ENCODE measurements at regions not wholly inside any gene's neighbourhood (a gene's known extent, or its start where the extent isn't known, plus 50 kb on each side); places are given as distances from the start of the nearest gene placed in this dataset.
"Not testable (repeated sequence)": the region's sequence is repeated elsewhere in the genome, so short reads cannot be mapped to it uniquely, and the experiment has no call there.

- no peak for DNase-seq
These were observed 246.4 kb downstream of the ZNF674 start for GRCh38 chrX:46298821-46299220.

DNA sequence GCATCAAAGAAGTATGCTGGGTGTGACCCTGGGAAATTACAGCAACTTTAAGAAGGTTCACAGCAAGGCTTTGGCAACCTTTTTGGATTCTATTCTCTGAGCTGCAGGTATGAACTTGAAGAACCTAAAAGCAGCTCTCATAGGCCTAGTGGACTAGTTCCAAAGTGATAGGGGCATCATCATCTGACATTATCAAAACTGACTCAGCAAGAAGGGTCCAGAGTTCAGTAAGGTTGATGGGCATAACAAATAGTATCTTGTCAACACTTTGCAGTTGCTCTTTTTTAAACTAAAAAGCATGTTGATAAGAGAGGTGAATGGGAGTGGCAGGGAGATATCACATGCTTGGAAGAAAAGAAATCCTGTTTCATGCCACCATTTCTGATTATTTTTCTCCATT, 249.3 kb downstream of the ZNF674 start:
- no peak for DNase-seq

DNA sequence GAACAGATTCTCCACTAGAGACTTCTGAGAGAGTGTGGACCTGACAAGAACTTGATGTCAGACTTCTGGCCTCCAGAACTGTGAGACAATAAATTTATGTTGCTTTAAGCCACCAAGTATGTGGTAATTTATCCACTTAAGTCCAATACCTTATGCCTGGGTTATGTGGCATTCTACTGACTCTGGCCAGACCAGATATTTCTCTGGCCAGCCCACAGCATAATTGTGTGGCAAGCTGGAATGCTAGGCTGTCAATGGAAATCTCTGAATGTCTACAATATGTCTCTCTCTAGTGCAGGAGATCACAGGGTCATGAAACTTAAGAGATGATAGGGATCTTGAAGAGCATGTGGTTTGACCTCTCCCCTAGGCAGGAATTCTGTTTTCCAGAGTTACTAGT, 251.0 kb downstream of the ZNF674 start:
- no peak for DNase-seq

- DNase-seq: no peak
These were observed 265.3 kb downstream of the ZNF674 start for GRCh38 chrX:46279925-46280313.

GRCh38 chrX:46279214-46279924, 265.9 kb downstream of the ZNF674 start:
- DNase-seq: peak; percentile 16

GRCh38 chrX:46278572-46278971, 266.6 kb downstream of the ZNF674 start:
- DNase-seq: no peak

- peak; percentile 22 for DNase-seq
These were observed 276.8 kb downstream of the ZNF674 start for GRCh38 chrX:46268412-46268811.

DNA sequence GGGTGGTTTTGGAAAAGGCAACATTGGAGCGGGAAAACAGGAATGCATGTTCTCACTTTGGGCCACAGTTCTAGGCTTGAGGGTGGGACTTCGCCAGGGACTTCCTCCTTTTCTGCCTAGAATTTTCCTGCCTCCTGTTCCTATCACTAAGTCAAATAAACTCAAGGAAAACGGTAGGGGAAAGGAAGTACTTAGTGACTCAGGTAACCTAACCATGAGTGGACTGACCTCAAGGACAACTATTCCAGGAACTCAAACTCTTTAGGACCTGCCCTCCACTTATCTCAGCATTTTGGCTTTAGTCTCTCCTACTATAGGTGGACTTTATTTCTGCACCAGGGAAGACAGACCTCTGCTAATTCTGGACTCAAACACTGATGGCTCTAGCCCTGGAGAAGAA, 281.7 kb downstream of the ZNF674 start:
- DNase-seq: no peak

DNA sequence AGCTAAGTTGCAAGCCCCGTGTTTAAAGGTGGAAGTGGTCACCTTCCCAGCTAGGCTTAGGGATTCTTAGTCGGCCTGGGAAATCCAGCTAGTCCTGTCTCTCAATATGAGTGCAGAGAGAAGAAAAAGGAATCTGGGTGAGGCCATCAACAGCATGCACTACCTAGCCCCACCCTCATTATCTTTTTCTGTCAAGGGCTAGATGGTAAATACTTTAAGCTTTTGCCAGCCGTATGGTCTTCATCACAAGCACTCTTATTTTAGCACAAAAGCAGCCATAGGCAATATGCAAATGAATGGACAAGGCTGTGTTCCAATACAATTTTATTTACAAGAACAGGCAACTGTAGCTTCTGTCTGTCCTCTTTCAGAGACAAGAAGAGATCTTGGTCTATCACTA, 282.9 kb downstream of the ZNF674 start:
- no peak for DNase-seq

GRCh38 chrX:46260499-46260898, 284.7 kb downstream of the ZNF674 start:
- no peak for DNase-seq

GRCh38 chrX:46258356-46258755, 286.9 kb downstream of the ZNF674 start:
- DNase-seq: no peak

GRCh38 chrX:46257451-46257879, 287.8 kb downstream of the ZNF674 start:
- no peak for DNase-seq

DNA sequence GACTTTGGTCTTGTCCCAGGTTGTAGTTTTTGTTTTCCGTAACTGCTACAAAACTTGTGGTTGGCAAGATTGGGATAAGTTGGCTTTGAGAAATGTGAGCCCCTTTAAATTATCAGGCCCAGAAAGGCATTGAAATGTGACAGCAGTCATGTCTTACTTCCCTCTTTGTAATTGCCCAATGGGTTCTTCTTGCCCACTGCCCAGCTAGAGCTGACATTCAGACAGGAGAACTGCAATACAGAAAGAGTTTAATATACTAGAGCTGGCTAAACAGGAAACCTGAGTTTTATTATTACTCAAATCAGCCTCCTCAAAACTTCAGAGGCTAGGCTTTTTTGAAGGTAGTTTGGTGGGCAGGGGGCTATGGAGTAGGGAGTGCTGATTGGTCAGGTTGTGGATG, 288.3 kb downstream of the ZNF674 start:
- no peak for DNase-seq

DNA sequence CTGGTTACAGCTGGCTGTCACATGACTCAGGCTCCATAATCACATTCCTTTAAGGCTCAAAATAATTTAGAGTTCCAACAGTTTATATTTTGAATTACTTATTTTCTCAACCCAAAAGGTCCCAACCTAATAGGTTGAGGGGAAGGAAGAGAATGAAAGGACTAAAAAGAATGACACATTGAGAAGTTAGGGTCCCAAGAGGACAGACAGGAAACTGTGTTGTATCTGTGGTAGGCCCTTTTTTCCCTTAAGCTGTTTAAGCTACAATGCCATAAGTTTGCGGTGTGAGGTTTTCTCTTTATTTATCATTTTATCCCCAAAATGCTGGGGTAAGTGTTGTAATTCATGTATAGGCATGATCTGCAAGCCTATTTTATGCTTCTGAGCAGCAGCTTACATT, 290.2 kb downstream of the ZNF674 start:
- no peak for DNase-seq

DNA sequence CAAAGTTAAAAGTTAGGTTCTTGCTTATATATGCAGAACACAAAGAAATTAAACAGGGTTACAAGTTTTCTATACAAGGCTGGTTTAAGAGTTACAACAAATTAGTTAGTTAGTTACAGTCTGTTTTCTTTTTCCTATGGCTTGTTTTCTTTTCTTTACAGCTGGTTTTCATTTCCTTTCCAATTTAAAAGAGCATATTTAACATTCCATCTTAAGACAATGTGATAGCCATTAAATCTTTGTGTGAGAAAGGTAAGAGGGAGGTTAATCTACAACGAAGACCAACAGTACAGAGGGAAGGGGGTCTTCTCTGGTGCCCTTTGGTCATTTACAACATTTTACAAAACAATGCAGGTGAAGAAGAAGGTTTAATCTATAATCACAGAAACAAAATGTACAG, 290.6 kb downstream of the ZNF674 start:
- DNase-seq: no peak

GRCh38 chrX:46251755-46252154, 293.5 kb downstream of the ZNF674 start:
- no peak for DNase-seq

DNA sequence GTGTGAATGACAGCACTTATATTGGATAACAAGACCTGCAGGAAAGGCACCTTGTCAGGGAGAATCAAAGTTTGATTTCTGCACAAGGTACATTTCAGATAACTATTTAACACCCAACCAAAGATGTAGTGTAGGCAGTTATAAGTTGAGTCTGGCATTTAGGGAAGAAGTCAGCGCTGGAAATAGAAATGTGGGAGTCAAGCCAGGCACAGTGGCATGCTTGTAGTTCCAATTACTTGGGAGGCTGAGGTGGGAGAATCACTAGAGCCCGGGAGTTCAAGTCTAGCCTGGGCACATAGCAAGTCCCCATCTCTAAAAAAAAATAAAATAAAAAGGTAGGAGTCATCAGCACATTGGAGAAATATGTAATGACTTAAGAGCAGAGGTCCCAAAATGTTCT, 295.1 kb downstream of the ZNF674 start:
- no peak for DNase-seq

GRCh38 chrX:46247456-46247855, 297.8 kb downstream of the ZNF674 start:
- DNase-seq: no peak

DNA sequence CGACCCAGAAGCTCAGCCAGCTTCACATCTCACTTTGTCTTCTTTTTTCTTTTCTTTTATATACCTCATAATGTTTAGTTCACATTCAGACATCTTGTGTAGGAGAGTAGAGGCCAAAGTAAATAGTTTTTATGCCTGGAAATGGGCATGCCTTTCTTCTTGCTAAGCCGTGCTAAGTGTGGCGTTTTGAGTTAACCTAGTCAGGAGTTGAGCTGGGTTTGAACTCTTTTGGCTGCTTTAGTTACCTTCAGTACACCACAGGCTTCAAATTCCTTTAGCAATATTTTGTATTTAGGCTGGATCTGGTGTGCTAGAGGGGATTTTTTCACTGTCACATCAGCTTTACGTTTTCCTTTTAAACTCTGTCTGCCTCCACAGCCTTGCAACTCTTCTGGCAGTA, 300.8 kb downstream of the ZNF674 start:
- no peak for DNase-seq

DNA sequence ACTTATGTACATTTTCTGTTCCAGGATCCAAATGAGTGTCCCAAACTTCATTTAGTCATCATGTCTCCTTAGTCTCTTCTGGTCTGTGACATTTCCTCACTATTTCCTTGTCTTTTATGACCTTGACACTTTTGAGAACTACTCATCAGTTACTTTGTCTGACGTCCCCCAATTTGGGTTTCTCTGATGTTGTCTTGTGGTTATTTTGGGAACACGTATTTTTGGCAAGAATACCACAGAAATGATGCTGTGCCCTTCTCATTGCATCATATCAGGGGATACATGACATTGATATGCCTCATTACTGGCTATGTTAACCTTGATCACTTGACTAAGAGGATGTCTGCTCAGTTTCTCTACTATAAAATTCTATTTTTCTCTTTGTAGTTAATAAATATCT, 308.8 kb downstream of the ZNF674 start:
- no peak for DNase-seq

DNA sequence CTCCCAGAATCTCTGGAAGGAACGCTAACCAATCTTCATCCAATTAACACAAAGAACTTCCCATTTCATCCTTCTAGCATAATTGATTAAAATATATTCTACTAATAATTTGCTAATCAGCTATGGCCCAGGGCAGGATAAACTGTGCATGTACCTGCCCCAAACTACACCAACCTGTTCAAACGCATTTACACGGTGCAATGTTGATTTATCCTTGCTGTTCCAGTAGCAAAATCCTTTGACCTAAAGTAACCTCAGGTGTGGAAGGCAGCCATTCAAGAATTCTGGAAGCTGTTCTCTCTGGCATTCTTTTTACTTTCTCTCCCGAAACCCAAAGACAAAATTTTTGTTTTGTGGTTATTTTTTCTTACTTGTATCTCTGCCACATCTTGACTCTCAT, 309.4 kb downstream of the ZNF674 start:
- DNase-seq: no peak

DNA sequence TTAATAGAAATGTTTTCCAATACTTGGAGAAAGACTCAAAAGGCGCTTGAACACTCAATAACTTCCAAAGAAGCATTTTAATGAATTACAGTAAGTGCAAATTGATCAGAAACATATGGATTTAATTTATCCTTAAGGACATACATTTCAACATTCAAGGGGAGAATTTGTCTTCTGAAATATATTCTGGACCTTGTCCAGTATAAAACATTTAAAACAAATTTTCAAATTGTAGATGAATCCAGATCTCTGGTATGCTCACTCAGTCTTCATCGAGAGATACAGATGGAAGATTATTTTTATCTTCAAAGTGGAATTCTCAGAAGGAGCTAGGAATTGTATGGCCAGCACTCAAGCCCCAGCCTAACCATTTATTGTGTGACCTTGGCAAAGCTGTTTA, 310.4 kb downstream of the ZNF674 start:
- no peak for DNase-seq

DNA sequence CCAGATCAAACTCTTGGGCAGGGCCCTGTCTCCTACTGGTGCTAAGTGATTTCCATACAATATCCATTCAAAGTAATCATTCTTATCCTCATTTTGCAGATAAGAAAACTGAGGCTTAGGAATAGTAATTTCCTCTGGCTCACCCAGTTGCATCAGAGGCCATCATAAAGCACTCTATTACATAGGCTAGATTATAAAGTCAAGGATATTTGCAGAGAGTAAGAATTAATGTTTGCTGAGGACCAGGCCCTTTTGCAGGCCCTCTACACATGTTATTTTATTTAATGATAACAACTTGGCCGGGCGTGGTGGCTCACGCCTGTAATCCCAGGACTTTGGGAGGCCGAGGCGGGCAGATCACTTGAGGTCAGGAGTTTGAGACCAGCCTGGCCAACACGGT, 316.8 kb downstream of the ZNF674 start:
- DNase-seq: no peak

GRCh38 chrX:46226422-46226821, 318.8 kb downstream of the ZNF674 start:
- DNase-seq: no peak

GRCh38 chrX:46223499-46223898, 321.7 kb downstream of the ZNF674 start:
- not testable (repeated sequence) for DNase-seq

GRCh38 chrX:46220822-46221221, 324.4 kb downstream of the ZNF674 start:
- DNase-seq: no peak
